Mesothelial cell of epicardium (in vitro differentiated cells): ENCODE measurements at regions not wholly inside any gene's neighbourhood (a gene's known extent, or its start where the extent isn't known, plus 50 kb on each side); places are given as distances from the start of the nearest gene placed in this dataset.

Source experiments
- DNase-seq, 2 experiments: peaks; one replicate each; pipeline ENCODE4 v3.0.0; 2021; ENCODE audit warnings: low spot score in 2 of 2; ENCODE audit not compliant: unreplicated experiment in 2 of 2
- H3K27ac Mint-ChIP-seq: 2 replicates; pipeline ENCODE4 v1.8.0; 2021; ENCODE audit warnings: mixed read lengths
- H3K27me3 Mint-ChIP-seq: 2 replicates; pipeline ENCODE4 v1.8.0; 2021; ENCODE audit warnings: low read depth, mixed read lengths
- H3K36me3 Mint-ChIP-seq: 2 replicates; pipeline ENCODE4 v1.8.0; 2021; ENCODE audit warnings: mixed read lengths
- H3K4me1 Mint-ChIP-seq: 2 replicates; pipeline ENCODE4 v1.8.0; 2021; ENCODE audit warnings: mixed read lengths
- H3K4me3 Mint-ChIP-seq: 2 replicates; pipeline ENCODE4 v1.8.0; 2021; ENCODE audit warnings: mild to moderate bottlenecking, moderate library complexity, mixed read lengths
- H3K9me3 Mint-ChIP-seq: 2 replicates; pipeline ENCODE4 v1.8.0; 2021; ENCODE audit warnings: mixed read lengths
- CTCF ChIP-seq: fragments of 200-600 bp; sonication (generic); IDR thresholded peaks from one replicate; pipeline ENCODE4 v1.5.0; 2021; ENCODE audit warnings: antibody characterized with exemption; ENCODE audit not compliant: unreplicated experiment

GRCh38 chr13:95445131-95445530 lies 107.4 kb upstream of the CLDN10 start:
- no peak for TF ChIP-seq CTCF
- DNase-seq: no peak
- Mint-ChIP-seq H3K36me3 (no peaks in the 10 kb centered on the region), H3K4me1 (no peaks in the 10 kb centered on the region), H3K27ac (no peak overlapping the region), H3K27me3 (no peaks in the 10 kb centered on the region), H3K9me3 (no peaks in the 10 kb centered on the region), H3K4me3 (no peak overlapping the region)

GRCh38 chr13:95447814-95448213 lies 104.7 kb upstream of the CLDN10 start:
- Mint-ChIP-seq H3K27ac (no peak overlapping the region), H3K4me1 (no peaks in the 10 kb centered on the region), H3K36me3 (no peaks in the 10 kb centered on the region), H3K9me3 (no peaks in the 10 kb centered on the region), H3K4me3 (no peak overlapping the region), H3K27me3 (peaks cover 5% of the 10 kb centered on the region)
- no peak for DNase-seq
- no peak for TF ChIP-seq CTCF

GRCh38 chr13:95451656-95452055 lies 100.9 kb upstream of the CLDN10 start:
- no peak for TF ChIP-seq CTCF
- no peaks in the 10 kb centered on the region for H3K4me1 Mint-ChIP-seq
- H3K36me3 Mint-ChIP-seq: no peaks in the 10 kb centered on the region
- peaks cover 5% of the 10 kb centered on the region for H3K27me3 Mint-ChIP-seq
- no peak overlapping the region for H3K4me3 Mint-ChIP-seq
- no peaks in the 10 kb centered on the region for H3K9me3 Mint-ChIP-seq
- no peak for DNase-seq
- H3K27ac Mint-ChIP-seq: no peak overlapping the region

- peaks cover 5% of the 10 kb centered on the region for H3K27me3 Mint-ChIP-seq
- DNase-seq: no peak
Observed at GRCh38 chr13:95452375-95452774, 100.1 kb upstream of the CLDN10 start.

GRCh38 chr13:95455782-95456181 lies 96.7 kb upstream of the CLDN10 start:
- no peaks in the 10 kb centered on the region for H3K4me1 Mint-ChIP-seq
- H3K27me3 Mint-ChIP-seq: peaks cover 6% of the 10 kb centered on the region
- H3K36me3 Mint-ChIP-seq: peaks cover 5% of the 10 kb centered on the region
- no peak overlapping the region for H3K4me3 Mint-ChIP-seq
- TF ChIP-seq CTCF: no peak
- H3K9me3 Mint-ChIP-seq: peaks cover 27% of the 10 kb centered on the region
- no peak for DNase-seq
- no peak overlapping the region for H3K27ac Mint-ChIP-seq

More at GRCh38 chr13:95452375-95452774, 100.1 kb upstream of the CLDN10 start:
- Mint-ChIP-seq H3K9me3 (no peaks in the 10 kb centered on the region), H3K27ac (no peak overlapping the region), H3K4me1 (no peaks in the 10 kb centered on the region), H3K36me3 (no peaks in the 10 kb centered on the region), H3K4me3 (no peak overlapping the region)
- TF ChIP-seq CTCF: no peak

GRCh38 chr13:95456815-95457214 lies 95.7 kb upstream of the CLDN10 start:
- peaks cover 5% of the 10 kb centered on the region for H3K36me3 Mint-ChIP-seq
- no peak for TF ChIP-seq CTCF
- peaks cover 27% of the 10 kb centered on the region for H3K9me3 Mint-ChIP-seq
- H3K27me3 Mint-ChIP-seq: peaks cover 2% of the 10 kb centered on the region
- DNase-seq: no peak
- no peak overlapping the region for H3K4me3 Mint-ChIP-seq
- no peaks in the 10 kb centered on the region for H3K4me1 Mint-ChIP-seq
- H3K27ac Mint-ChIP-seq: no peak overlapping the region
